NB4 (cell line): ENCODE measurements at regions not wholly inside any gene's neighbourhood (a gene's known extent, or its start where the extent isn't known, plus 50 kb on each side); places are given as distances from the start of the nearest gene placed in this dataset.

Experiments used
- MAX ChIP-seq: IDR thresholded peaks from 2 replicates; pipeline ENCODE4 v1.6.1; 2011; ENCODE audit warnings: low read depth, low read length
- MYC ChIP-seq: IDR thresholded peaks from 2 replicates; pipeline ENCODE4 v1.6.1; 2011; ENCODE audit warnings: low read depth, low read length
- POLR2A ChIP-seq: IDR thresholded peaks from 2 replicates; pipeline ENCODE4 v1.6.1; 2011; ENCODE audit warnings: mild to moderate bottlenecking; ENCODE audit not compliant: insufficient read length; ENCODE audit errors: extremely low read depth
- TF ChIP-seq, protein P1 (sequence below): IDR thresholded peaks from one replicate; pipeline ENCODE4 v1.5.1; 2012; ENCODE audit warnings: low read depth, low read length

DNA sequence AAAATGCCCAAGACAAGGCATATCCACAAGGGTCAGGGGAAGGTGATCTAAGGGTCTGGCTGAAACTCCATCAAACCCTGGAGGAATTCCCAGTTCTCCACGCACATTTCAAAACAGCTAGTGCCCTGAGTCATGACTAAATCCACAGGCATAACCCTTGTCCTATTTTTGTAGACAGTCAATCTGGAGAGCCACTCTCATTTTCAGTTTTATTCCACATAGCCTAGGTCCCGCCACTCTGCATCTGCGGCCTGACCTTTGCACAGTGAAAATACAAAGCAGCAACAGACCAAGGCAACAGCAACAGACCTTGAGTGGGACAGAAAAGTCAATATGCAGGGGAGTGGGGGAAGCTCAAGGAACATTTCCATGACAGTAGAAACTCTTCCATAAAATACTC, 201.4 kb upstream of the NPVF start:
- TF ChIP-seq, protein P1, sequence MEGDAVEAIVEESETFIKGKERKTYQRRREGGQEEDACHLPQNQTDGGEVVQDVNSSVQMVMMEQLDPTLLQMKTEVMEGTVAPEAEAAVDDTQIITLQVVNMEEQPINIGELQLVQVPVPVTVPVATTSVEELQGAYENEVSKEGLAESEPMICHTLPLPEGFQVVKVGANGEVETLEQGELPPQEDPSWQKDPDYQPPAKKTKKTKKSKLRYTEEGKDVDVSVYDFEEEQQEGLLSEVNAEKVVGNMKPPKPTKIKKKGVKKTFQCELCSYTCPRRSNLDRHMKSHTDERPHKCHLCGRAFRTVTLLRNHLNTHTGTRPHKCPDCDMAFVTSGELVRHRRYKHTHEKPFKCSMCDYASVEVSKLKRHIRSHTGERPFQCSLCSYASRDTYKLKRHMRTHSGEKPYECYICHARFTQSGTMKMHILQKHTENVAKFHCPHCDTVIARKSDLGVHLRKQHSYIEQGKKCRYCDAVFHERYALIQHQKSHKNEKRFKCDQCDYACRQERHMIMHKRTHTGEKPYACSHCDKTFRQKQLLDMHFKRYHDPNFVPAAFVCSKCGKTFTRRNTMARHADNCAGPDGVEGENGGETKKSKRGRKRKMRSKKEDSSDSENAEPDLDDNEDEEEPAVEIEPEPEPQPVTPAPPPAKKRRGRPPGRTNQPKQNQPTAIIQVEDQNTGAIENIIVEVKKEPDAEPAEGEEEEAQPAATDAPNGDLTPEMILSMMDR, result no peak
- TF ChIP-seq MAX, result no peak
- no peak for TF ChIP-seq POLR2A
- no peak for TF ChIP-seq MYC
